H1 (cell line): ENCODE measurements at regions not wholly inside any gene's neighbourhood (a gene's known extent, or its start where the extent isn't known, plus 50 kb on each side); places are given as distances from the start of the nearest gene placed in this dataset.

ENCODE experiments used
- GTF2F1 ChIP-seq: IDR thresholded peaks from 2 replicates; pipeline ENCODE4 v1.6.1; 2012; ENCODE audit warnings: low read depth, low read length, improper control_type of control experiment, borderline replicate concordance
- TF ChIP-seq, protein P1 (sequence below): IDR thresholded peaks from 2 replicates; pipeline ENCODE4 v1.6.1; 2011; ENCODE audit warnings: low read length, improper control_type of control experiment
- TF ChIP-seq, protein P2 (sequence below): fragments of 300-600 bp; sonication (generic); IDR thresholded peaks from 2 replicates; pipeline ENCODE4 v1.7.1; 2012; ENCODE audit warnings: low read length, moderate library complexity, mild to moderate bottlenecking, inconsistent platforms; ENCODE audit not compliant: insufficient replicate concordance

GRCh38 chr2:217749008-217749407 is 253.8 kb downstream of the TNS1 start (continued):
- TF ChIP-seq, protein P1, sequence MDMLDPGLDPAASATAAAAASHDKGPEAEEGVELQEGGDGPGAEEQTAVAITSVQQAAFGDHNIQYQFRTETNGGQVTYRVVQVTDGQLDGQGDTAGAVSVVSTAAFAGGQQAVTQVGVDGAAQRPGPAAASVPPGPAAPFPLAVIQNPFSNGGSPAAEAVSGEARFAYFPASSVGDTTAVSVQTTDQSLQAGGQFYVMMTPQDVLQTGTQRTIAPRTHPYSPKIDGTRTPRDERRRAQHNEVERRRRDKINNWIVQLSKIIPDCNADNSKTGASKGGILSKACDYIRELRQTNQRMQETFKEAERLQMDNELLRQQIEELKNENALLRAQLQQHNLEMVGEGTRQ = no peak
- TF ChIP-seq, protein P2, sequence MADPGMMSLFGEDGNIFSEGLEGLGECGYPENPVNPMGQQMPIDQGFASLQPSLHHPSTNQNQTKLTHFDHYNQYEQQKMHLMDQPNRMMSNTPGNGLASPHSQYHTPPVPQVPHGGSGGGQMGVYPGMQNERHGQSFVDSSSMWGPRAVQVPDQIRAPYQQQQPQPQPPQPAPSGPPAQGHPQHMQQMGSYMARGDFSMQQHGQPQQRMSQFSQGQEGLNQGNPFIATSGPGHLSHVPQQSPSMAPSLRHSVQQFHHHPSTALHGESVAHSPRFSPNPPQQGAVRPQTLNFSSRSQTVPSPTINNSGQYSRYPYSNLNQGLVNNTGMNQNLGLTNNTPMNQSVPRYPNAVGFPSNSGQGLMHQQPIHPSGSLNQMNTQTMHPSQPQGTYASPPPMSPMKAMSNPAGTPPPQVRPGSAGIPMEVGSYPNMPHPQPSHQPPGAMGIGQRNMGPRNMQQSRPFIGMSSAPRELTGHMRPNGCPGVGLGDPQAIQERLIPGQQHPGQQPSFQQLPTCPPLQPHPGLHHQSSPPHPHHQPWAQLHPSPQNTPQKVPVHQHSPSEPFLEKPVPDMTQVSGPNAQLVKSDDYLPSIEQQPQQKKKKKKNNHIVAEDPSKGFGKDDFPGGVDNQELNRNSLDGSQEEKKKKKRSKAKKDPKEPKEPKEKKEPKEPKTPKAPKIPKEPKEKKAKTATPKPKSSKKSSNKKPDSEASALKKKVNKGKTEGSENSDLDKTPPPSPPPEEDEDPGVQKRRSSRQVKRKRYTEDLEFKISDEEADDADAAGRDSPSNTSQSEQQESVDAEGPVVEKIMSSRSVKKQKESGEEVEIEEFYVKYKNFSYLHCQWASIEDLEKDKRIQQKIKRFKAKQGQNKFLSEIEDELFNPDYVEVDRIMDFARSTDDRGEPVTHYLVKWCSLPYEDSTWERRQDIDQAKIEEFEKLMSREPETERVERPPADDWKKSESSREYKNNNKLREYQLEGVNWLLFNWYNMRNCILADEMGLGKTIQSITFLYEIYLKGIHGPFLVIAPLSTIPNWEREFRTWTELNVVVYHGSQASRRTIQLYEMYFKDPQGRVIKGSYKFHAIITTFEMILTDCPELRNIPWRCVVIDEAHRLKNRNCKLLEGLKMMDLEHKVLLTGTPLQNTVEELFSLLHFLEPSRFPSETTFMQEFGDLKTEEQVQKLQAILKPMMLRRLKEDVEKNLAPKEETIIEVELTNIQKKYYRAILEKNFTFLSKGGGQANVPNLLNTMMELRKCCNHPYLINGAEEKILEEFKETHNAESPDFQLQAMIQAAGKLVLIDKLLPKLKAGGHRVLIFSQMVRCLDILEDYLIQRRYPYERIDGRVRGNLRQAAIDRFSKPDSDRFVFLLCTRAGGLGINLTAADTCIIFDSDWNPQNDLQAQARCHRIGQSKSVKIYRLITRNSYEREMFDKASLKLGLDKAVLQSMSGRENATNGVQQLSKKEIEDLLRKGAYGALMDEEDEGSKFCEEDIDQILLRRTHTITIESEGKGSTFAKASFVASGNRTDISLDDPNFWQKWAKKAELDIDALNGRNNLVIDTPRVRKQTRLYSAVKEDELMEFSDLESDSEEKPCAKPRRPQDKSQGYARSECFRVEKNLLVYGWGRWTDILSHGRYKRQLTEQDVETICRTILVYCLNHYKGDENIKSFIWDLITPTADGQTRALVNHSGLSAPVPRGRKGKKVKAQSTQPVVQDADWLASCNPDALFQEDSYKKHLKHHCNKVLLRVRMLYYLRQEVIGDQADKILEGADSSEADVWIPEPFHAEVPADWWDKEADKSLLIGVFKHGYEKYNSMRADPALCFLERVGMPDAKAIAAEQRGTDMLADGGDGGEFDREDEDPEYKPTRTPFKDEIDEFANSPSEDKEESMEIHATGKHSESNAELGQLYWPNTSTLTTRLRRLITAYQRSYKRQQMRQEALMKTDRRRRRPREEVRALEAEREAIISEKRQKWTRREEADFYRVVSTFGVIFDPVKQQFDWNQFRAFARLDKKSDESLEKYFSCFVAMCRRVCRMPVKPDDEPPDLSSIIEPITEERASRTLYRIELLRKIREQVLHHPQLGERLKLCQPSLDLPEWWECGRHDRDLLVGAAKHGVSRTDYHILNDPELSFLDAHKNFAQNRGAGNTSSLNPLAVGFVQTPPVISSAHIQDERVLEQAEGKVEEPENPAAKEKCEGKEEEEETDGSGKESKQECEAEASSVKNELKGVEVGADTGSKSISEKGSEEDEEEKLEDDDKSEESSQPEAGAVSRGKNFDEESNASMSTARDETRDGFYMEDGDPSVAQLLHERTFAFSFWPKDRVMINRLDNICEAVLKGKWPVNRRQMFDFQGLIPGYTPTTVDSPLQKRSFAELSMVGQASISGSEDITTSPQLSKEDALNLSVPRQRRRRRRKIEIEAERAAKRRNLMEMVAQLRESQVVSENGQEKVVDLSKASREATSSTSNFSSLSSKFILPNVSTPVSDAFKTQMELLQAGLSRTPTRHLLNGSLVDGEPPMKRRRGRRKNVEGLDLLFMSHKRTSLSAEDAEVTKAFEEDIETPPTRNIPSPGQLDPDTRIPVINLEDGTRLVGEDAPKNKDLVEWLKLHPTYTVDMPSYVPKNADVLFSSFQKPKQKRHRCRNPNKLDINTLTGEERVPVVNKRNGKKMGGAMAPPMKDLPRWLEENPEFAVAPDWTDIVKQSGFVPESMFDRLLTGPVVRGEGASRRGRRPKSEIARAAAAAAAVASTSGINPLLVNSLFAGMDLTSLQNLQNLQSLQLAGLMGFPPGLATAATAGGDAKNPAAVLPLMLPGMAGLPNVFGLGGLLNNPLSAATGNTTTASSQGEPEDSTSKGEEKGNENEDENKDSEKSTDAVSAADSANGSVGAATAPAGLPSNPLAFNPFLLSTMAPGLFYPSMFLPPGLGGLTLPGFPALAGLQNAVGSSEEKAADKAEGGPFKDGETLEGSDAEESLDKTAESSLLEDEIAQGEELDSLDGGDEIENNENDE = no peak
- no peak for TF ChIP-seq GTF2F1
